MCF 10A (cell line): ENCODE measurements at regions not wholly inside any gene's neighbourhood (a gene's known extent, or its start where the extent isn't known, plus 50 kb on each side); places are given as distances from the start of the nearest gene placed in this dataset.

Experiments
- BruUV-seq: library from RNA; stranded (reverse); fragments of 400-500 nt; replicated peaks from 2 replicates; lab custom pipeline; 2021; lab: Mats Ljungman, UMichigan
- CTCF ChIA-PET: fragments of 300-600 bp; sonication (Branson Sonifier 250); formaldehyde crosslinking; extraction: SDS; loops from one replicate; lab custom pipeline; 2021; ENCODE audit warnings: antibody characterized with exemption, inconsistent platforms; lab: Yijun Ruan, JAX
- POLR2A ChIA-PET: fragments of 300-600, 350-650 bp; sonication (Branson Sonifier 250); formaldehyde crosslinking; extraction: SDS; loops from one replicate; lab custom pipeline; 2020; ENCODE audit warnings: antibody characterized with exemption, inconsistent platforms; lab: Yijun Ruan, JAX
- DNase-seq: peaks from one replicate; pipeline ENCODE4 v3.0.0-alpha.2; 2018; ENCODE audit not compliant: unreplicated experiment
- H3K27ac Mint-ChIP-seq: one replicate; pipeline ENCODE4 v1.8.0; 2022; ENCODE audit warnings: mild to moderate bottlenecking, low read depth, mixed read lengths; ENCODE audit not compliant: unreplicated experiment
- H3K27me3 Mint-ChIP-seq: one replicate; pipeline ENCODE4 v1.8.0; 2022; ENCODE audit warnings: mixed read lengths; ENCODE audit not compliant: insufficient read depth, unreplicated experiment
- H3K36me3 Mint-ChIP-seq: one replicate; pipeline ENCODE4 v1.8.0; 2022; ENCODE audit warnings: mild to moderate bottlenecking, moderate library complexity, mixed read lengths; ENCODE audit not compliant: insufficient read depth, unreplicated experiment
- H3K4me1 Mint-ChIP-seq: one replicate; pipeline ENCODE4 v1.8.0; 2022; ENCODE audit warnings: mixed read lengths; ENCODE audit not compliant: insufficient read depth, unreplicated experiment
- H3K4me3 Mint-ChIP-seq: one replicate; pipeline ENCODE4 v1.8.0; 2022; ENCODE audit warnings: mild to moderate bottlenecking, moderate library complexity, mixed read lengths; ENCODE audit not compliant: unreplicated experiment
- H3K9me3 Mint-ChIP-seq: one replicate; pipeline ENCODE4 v1.8.0; 2022; ENCODE audit warnings: mixed read lengths; ENCODE audit not compliant: unreplicated experiment
- intact Hi-C: fragments of 100-400 bp; cut with micrococcal nuclease; formaldehyde crosslinking; loops from 2 replicates; pipeline ENCODE4 v1.14.1; 2022
- microRNA-seq: library from miRNA; unstranded; fragments of <30 nt; microRNA quantifications from one replicate; pipeline ENCODE4 v1.2.0, GENCODE V29; 2022
- TF ChIP-seq, protein P1 (sequence below): fragments of 200-600 bp; IDR thresholded peaks from one replicate; pipeline ENCODE4 v1.8.0; 2022; ENCODE audit warnings: antibody characterized with exemption, mild to moderate bottlenecking; ENCODE audit not compliant: unreplicated experiment

DNA sequence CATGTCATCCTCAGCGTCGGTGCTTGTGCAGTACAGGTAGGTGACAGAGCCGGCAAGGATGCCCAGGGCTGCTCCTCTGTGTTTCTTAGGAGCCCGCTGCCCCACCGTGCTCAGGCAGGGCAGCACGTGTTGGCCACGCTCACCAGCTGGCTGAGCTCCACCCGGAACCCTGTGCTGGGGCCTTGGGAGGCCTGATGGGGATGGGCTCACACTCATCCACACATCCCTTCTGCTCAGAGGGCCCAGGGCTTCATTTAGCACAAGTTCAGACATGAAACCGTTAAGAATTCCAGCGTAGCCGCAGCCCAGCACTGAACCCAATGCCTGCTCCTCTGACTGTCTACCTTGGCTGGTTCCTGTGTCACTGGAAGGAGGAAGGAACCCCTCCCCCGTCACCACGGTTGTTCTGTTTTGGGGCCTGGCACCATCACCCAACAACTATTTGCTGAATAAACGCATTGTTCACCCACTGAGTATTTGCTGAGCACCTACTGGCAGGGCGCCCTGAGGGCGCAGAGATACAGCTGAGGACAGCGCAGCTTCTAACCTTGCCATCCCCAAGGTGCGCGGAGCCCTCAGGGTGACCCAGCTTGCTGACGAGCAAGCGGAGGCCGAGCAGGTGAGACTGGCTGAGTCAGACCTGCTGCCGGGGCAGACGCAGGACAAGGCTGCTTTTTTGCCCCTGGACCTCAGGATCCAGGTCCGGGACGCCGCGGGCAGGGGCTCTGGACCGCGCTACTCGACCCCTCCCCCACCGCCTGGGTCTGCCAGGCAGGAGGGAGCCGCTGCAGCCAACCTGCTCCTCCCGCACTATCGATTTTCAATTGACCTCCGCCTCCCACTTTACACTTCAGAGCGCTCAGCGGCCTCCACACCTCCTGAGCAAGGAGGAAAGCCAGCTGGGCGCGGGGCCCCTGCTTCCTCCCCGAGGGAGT, 50.6 kb upstream of the RET start:
- H3K27me3 Mint-ChIP-seq, result no peaks in the 10 kb centered on the region
- ChIA-PET POLR2A (interaction anchor here (0.6 to 1.2 kb wide), 3 partner anchors 13 to 111 kb away, joined by 3 to 4 read pairs (median 3); no protein-coding TSS in a partner anchor), CTCF (interaction anchor here (0.7 to 1.1 kb wide), 3 partner anchors 9 to 521 kb away, joined by 3 to 4 read pairs (median 3); no protein-coding TSS in a partner anchor)
- TF ChIP-seq, protein P1, sequence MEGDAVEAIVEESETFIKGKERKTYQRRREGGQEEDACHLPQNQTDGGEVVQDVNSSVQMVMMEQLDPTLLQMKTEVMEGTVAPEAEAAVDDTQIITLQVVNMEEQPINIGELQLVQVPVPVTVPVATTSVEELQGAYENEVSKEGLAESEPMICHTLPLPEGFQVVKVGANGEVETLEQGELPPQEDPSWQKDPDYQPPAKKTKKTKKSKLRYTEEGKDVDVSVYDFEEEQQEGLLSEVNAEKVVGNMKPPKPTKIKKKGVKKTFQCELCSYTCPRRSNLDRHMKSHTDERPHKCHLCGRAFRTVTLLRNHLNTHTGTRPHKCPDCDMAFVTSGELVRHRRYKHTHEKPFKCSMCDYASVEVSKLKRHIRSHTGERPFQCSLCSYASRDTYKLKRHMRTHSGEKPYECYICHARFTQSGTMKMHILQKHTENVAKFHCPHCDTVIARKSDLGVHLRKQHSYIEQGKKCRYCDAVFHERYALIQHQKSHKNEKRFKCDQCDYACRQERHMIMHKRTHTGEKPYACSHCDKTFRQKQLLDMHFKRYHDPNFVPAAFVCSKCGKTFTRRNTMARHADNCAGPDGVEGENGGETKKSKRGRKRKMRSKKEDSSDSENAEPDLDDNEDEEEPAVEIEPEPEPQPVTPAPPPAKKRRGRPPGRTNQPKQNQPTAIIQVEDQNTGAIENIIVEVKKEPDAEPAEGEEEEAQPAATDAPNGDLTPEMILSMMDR, result no peak
- H3K9me3 Mint-ChIP-seq, result peaks cover 7% of the 10 kb centered on the region
- peak; percentile 30 for DNase-seq
- H3K36me3 Mint-ChIP-seq, result no peaks in the 10 kb centered on the region
- intact Hi-C loops, result no loop called here
- no TSS peak for BruUV-seq
- H3K27ac Mint-ChIP-seq, result no peak overlapping the region
- H3K4me1 Mint-ChIP-seq, result peaks cover 10% of the 10 kb centered on the region
- peak overlapping the region; percentile 51 for H3K4me3 Mint-ChIP-seq

Small RNA genes lying in the stretch of these regions (microRNA-seq; reads per million reads assigned to microRNA genes)
- 3.8 reads per million, percentile 29 among the genes with 10 or more reads in this experiment for gene MIR5100
